ENCODE measurements at regions not wholly inside any gene's neighbourhood (a gene's known extent, or its start where the extent isn't known, plus 50 kb on each side); places are given as distances from the start of the nearest gene placed in this dataset.

DNA sequence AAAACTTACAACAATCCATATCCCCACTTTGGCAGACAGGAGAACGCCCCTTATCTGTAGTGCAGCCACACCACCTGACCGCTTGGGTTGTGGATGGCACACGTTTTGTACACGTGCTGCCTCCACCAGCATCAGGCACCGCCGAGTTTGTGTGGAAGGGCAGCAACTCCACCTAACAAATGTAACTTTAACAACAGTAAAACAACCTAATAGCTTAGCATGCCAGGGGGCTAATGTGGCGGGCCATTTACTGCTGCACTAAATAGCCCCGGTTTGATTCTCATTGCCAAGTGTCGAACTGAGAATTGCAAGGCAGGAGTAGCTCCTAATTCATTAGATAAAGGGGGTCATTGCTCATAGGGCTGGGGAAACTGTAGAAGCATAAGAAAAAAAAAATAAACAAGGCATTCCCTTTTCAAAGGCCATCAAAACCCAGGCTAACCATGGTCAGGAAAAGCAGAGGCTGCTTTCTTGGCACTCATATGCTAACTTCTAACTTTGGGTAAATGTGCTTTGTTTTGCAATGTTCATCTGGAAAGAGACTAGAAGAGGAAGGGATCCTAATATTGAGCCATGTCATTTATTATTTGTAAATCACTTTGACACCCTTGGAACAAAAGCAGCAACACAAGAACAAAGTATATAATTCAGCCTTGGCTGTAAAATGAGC, 279.7 kb upstream of the SOX5 start:
- WGBS, 5 donors: 82 to 88% (median 84%) methylated on average over 9 of the region's 9 CpGs
- TF ChIP-seq POLR2A (IDR thresholded peaks at IDR 0.05) (no peak), EP300 (IDR thresholded peaks at IDR 0.05) (no peak), POLR2AphosphoS5 (IDR thresholded peaks at IDR 0.05) (no peak)
- TF ChIP-seq, protein P1, sequence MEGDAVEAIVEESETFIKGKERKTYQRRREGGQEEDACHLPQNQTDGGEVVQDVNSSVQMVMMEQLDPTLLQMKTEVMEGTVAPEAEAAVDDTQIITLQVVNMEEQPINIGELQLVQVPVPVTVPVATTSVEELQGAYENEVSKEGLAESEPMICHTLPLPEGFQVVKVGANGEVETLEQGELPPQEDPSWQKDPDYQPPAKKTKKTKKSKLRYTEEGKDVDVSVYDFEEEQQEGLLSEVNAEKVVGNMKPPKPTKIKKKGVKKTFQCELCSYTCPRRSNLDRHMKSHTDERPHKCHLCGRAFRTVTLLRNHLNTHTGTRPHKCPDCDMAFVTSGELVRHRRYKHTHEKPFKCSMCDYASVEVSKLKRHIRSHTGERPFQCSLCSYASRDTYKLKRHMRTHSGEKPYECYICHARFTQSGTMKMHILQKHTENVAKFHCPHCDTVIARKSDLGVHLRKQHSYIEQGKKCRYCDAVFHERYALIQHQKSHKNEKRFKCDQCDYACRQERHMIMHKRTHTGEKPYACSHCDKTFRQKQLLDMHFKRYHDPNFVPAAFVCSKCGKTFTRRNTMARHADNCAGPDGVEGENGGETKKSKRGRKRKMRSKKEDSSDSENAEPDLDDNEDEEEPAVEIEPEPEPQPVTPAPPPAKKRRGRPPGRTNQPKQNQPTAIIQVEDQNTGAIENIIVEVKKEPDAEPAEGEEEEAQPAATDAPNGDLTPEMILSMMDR (IDR thresholded peaks at IDR 0.05): no peak
- intact Hi-C loops (cut with DNase I; ENCODE audit: low total_unique reads): no loop called here
- no peak overlapping the region for H3K27ac ChIP-seq
- H3K4me3 ChIP-seq: no peak overlapping the region
- no peaks in the 10 kb centered on the region for H3K9me3 ChIP-seq
- no peak for DNase-seq
- no peaks in the 10 kb centered on the region for H3K36me3 ChIP-seq
- peaks cover 0 to 18% (median 6%) of the 10 kb centered on the region in 4 donors for H3K4me1 ChIP-seq
- H3K27me3 ChIP-seq: no peaks in the 10 kb centered on the region

DNA sequence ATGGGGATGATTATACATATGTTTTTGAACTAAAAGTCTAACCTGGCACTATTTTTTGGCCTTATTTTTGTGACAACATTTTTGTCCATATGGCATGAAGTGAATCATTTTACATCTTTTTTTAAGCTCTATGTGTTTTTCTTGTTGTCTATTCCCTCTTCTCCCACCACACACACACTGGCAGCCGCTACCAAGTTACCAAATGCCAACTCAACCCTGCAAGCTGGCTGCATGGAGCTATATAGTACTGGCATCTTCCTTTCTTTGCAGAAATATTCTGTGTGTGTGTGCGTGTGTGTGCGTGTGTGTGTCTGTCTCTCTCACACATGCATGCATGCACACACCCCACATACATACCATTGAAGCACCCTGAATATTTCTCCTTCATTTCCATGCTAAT, 278.9 kb upstream of the SOX5 start:
- intact Hi-C loops (cut with DNase I; ENCODE audit: low total_unique reads): no loop called here
- no peak overlapping the region for H3K27ac ChIP-seq
- H3K9me3 ChIP-seq: no peaks in the 10 kb centered on the region
- TF ChIP-seq, protein P1 (IDR thresholded peaks at IDR 0.05): no peak
- TF ChIP-seq POLR2AphosphoS5 (IDR thresholded peaks at IDR 0.05): no peak
- no peak for TF ChIP-seq POLR2A (IDR thresholded peaks at IDR 0.05)
- no peak for TF ChIP-seq EP300 (IDR thresholded peaks at IDR 0.05)
- no peaks in the 10 kb centered on the region for H3K36me3 ChIP-seq
- no peak for DNase-seq
- H3K27me3 ChIP-seq: no peaks in the 10 kb centered on the region
- peaks cover 0 to 18% (median 6%) of the 10 kb centered on the region in 4 donors for H3K4me1 ChIP-seq
- no peak overlapping the region for H3K4me3 ChIP-seq
- WGBS, 5 donors: 93 to 98% (median 97%) methylated on average over 3 of the region's 3 CpGs

- no peak for DNase-seq
- WGBS, 5 donors: 84 to 92% (median 89%) methylated on average over 5 of the region's 5 CpGs
- H3K27ac ChIP-seq: peak overlapping the region in 1 of 5 donors; percentile 6
- peaks cover 0 to 18% (median 6%) of the 10 kb centered on the region in 4 donors for H3K4me1 ChIP-seq
- intact Hi-C loops (cut with DNase I; ENCODE audit: low total_unique reads): no loop called here
- TF ChIP-seq POLR2A (IDR thresholded peaks at IDR 0.05) (no peak), EP300 (IDR thresholded peaks at IDR 0.05) (no peak), POLR2AphosphoS5 (IDR thresholded peaks at IDR 0.05) (no peak)
- TF ChIP-seq, protein P1 (IDR thresholded peaks at IDR 0.05): no peak
- H3K4me3 ChIP-seq: no peak overlapping the region
- no peaks in the 10 kb centered on the region for H3K36me3 ChIP-seq
- H3K9me3 ChIP-seq: no peaks in the 10 kb centered on the region
- H3K27me3 ChIP-seq: no peaks in the 10 kb centered on the region
Measured at GRCh38 chr12:24227551-24227950, 278.1 kb upstream of the SOX5 start.

DNA sequence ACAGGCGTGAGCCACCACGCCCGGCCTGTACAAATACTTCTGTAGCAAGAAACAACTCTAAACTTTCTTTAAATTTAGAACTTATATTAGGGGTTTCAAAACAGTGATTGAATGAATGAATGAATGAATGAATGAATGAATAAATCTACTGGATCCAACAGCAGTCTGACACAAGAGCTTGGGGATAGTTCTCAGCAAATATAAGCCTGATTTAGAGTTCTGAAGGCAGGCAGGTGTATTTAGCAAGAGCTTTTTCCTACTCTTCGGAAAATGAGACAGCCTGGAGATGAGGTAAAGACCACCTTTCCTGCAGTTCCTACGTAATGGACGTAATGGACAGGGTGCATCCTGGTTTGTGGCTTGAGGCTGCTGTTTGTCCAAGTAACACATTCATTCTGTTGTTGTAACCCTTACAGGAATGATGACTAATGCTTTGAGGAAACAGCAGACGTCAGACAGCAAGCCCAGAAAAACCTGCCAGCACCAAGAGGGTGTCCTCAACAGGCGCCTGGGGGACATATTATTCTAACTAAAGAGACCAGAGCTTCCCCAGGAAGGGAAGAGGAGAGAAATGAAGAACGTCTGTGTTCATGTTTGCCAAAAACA, 277.4 kb upstream of the SOX5 start:
- H3K4me1 ChIP-seq: peaks cover 0 to 18% (median 6%) of the 10 kb centered on the region in 4 donors
- H3K4me3 ChIP-seq: no peak overlapping the region
- H3K27ac ChIP-seq: peak overlapping the region in 2 of 5 donors; percentile 6 to 26
- no peaks in the 10 kb centered on the region for H3K27me3 ChIP-seq
- DNase-seq: peak in 1 of 2 donors; percentile 47
- no peaks in the 10 kb centered on the region for H3K9me3 ChIP-seq
- H3K36me3 ChIP-seq: no peaks in the 10 kb centered on the region
- WGBS, 5 donors: 46 to 59% (median 54%) methylated on average over 9 of the region's 9 CpGs
- no peak for TF ChIP-seq EP300 (IDR thresholded peaks at IDR 0.05)
- peak in 1 of 3 donors; percentile 57 for TF ChIP-seq POLR2AphosphoS5 (IDR thresholded peaks at IDR 0.05)
- TF ChIP-seq POLR2A (IDR thresholded peaks at IDR 0.05): no peak
- intact Hi-C loops (cut with DNase I; ENCODE audit: low total_unique reads): no loop called here

- DNase-seq: no peak
- intact Hi-C loops (cut with DNase I; ENCODE audit: low total_unique reads): no loop called here
- Histone ChIP-seq H3K27me3 (no peaks in the 10 kb centered on the region), H3K27ac (no peak overlapping the region), H3K36me3 (no peaks in the 10 kb centered on the region), H3K9me3 (no peaks in the 10 kb centered on the region), H3K4me3 (no peak overlapping the region), H3K4me1 (peaks cover 0 to 18% (median 6%) of the 10 kb centered on the region in 4 donors)
- no peak for TF ChIP-seq POLR2A (IDR thresholded peaks at IDR 0.05)
- TF ChIP-seq, protein P1 (IDR thresholded peaks at IDR 0.05): no peak
- no peak for TF ChIP-seq POLR2AphosphoS5 (IDR thresholded peaks at IDR 0.05)
- no peak for TF ChIP-seq EP300 (IDR thresholded peaks at IDR 0.05)
Measured at GRCh38 chr12:24224401-24224800, 274.9 kb upstream of the SOX5 start.

All from stomach (tissue), 8 donors.